ENCODE measurements at regions not wholly inside any gene's neighbourhood (a gene's known extent, or its start where the extent isn't known, plus 50 kb on each side); places are given as distances from the start of the nearest gene placed in this dataset.

DNA sequence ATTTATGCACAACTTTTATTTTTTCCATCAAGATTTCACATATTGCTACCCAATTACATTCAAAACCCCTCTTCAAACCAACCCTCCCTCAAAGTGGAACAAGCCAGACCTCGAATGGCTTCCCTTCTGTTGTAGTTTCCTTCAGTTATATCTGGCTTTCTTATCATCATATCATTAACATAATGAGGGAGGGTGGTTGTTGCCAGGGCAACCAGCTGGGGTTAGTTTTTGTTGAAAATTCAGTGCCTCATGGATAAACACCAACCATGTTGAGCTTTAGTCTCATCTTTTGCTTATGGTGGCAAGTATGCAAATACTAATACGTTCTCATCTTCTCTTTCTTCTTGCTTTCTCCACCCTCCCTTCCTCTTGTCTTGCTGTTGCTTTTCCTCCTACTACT lies 359.7 kb downstream of the CDH11 start:
- TF ChIP-seq, protein P1, sequence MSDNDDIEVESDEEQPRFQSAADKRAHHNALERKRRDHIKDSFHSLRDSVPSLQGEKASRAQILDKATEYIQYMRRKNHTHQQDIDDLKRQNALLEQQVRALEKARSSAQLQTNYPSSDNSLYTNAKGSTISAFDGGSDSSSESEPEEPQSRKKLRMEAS (IDR thresholded peaks at IDR 0.05), result no peak
- TF ChIP-seq CEBPB (IDR thresholded peaks at IDR 0.05) (no peak), CREB1 (IDR thresholded peaks at IDR 0.05; ENCODE audit: low read depth) (no peak), YY1 (IDR thresholded peaks at IDR 0.05; ENCODE audit: low read depth) (no peak), EGR1 (IDR thresholded peaks at IDR 0.05) (no peak), FOXM1 (IDR thresholded peaks at IDR 0.05; ENCODE audit: borderline replicate concordance, low read depth) (no peak), NFIC (IDR thresholded peaks at IDR 0.05) (no peak), EP300 (IDR thresholded peaks at IDR 0.05; ENCODE audit: borderline replicate concordance) (no peak), TEAD4 (IDR thresholded peaks at IDR 0.05) (no peak), TAF1 (IDR thresholded peaks at IDR 0.05; ENCODE audit: low read depth) (no peak), TCF12 (IDR thresholded peaks at IDR 0.05; ENCODE audit: low read depth) (no peak)
- TF ChIP-seq, protein P2, sequence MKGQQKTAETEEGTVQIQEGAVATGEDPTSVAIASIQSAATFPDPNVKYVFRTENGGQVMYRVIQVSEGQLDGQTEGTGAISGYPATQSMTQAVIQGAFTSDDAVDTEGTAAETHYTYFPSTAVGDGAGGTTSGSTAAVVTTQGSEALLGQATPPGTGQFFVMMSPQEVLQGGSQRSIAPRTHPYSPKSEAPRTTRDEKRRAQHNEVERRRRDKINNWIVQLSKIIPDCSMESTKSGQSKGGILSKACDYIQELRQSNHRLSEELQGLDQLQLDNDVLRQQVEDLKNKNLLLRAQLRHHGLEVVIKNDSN (IDR thresholded peaks at IDR 0.05), result no peak
- TF ChIP-seq, protein P3, sequence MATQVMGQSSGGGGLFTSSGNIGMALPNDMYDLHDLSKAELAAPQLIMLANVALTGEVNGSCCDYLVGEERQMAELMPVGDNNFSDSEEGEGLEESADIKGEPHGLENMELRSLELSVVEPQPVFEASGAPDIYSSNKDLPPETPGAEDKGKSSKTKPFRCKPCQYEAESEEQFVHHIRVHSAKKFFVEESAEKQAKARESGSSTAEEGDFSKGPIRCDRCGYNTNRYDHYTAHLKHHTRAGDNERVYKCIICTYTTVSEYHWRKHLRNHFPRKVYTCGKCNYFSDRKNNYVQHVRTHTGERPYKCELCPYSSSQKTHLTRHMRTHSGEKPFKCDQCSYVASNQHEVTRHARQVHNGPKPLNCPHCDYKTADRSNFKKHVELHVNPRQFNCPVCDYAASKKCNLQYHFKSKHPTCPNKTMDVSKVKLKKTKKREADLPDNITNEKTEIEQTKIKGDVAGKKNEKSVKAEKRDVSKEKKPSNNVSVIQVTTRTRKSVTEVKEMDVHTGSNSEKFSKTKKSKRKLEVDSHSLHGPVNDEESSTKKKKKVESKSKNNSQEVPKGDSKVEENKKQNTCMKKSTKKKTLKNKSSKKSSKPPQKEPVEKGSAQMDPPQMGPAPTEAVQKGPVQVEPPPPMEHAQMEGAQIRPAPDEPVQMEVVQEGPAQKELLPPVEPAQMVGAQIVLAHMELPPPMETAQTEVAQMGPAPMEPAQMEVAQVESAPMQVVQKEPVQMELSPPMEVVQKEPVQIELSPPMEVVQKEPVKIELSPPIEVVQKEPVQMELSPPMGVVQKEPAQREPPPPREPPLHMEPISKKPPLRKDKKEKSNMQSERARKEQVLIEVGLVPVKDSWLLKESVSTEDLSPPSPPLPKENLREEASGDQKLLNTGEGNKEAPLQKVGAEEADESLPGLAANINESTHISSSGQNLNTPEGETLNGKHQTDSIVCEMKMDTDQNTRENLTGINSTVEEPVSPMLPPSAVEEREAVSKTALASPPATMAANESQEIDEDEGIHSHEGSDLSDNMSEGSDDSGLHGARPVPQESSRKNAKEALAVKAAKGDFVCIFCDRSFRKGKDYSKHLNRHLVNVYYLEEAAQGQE (IDR thresholded peaks at IDR 0.05; ENCODE audit: low read depth), result no peak

DNA sequence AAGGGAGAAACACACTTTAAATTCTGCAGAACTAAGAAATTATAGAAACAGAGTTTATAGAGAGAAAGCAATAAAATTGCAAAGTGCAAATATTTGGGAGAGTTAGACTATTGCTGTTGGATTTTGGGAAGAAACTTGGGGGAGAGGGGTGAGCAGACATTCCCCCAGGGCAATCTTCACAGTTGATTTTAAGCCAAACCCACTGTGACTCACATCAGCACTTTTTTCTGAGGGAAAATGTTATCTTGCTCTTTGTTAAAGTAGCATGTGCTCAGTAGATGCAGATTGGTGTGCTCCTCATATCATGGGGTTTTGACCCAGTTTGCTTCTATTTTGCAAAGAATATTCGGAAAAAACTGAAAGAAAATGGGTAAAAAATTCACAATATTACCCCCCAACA lies 367.6 kb downstream of the CDH11 start:
- TF ChIP-seq, protein P1 (IDR thresholded peaks at IDR 0.05), result no peak
- TF ChIP-seq CEBPB (IDR thresholded peaks at IDR 0.05), result no peak
- no peak for TF ChIP-seq NFIC (IDR thresholded peaks at IDR 0.05)
- TF ChIP-seq, protein P2 (IDR thresholded peaks at IDR 0.05), result no peak
- no peak for TF ChIP-seq YY1 (IDR thresholded peaks at IDR 0.05; ENCODE audit: low read depth)
- no peak for TF ChIP-seq TCF12 (IDR thresholded peaks at IDR 0.05; ENCODE audit: low read depth)
- TF ChIP-seq FOXM1 (IDR thresholded peaks at IDR 0.05; ENCODE audit: borderline replicate concordance, low read depth), result no peak
- no peak for TF ChIP-seq EP300 (IDR thresholded peaks at IDR 0.05; ENCODE audit: borderline replicate concordance)
- TF ChIP-seq TEAD4 (IDR thresholded peaks at IDR 0.05), result no peak
- TF ChIP-seq RAD21 (IDR thresholded peaks at IDR 0.05; ENCODE audit: low read depth), result no peak
- TF ChIP-seq CREB1 (IDR thresholded peaks at IDR 0.05; ENCODE audit: low read depth), result no peak
- TF ChIP-seq EGR1 (IDR thresholded peaks at IDR 0.05), result no peak
- no peak for TF ChIP-seq TAF1 (IDR thresholded peaks at IDR 0.05; ENCODE audit: low read depth)
- no peak for TF ChIP-seq ZBTB7A (IDR thresholded peaks at IDR 0.05; ENCODE audit: low read depth)

DNA sequence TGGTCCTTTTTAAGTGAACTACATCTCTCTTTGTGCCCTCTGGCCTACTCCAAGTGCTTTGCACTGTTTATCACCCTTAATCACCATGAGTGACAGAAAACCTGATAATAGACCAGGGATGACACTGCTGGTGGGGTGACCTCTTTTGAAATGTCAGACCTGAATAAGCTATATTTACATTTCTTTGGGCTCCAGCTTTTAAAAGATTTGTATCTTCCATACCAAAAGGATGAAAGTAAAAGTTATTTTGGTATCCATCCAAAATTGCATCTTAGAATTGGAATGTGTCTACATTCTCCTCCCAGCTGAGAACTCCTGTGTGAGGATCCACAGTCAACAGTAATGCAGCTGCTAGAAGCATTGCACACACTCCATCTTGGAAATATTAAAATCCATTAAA lies 370.0 kb downstream of the CDH11 start:
- TF ChIP-seq ZBTB7A (IDR thresholded peaks at IDR 0.05; ENCODE audit: low read depth) (no peak), FOXM1 (IDR thresholded peaks at IDR 0.05; ENCODE audit: borderline replicate concordance, low read depth) (no peak), TEAD4 (IDR thresholded peaks at IDR 0.05) (no peak)

DNA sequence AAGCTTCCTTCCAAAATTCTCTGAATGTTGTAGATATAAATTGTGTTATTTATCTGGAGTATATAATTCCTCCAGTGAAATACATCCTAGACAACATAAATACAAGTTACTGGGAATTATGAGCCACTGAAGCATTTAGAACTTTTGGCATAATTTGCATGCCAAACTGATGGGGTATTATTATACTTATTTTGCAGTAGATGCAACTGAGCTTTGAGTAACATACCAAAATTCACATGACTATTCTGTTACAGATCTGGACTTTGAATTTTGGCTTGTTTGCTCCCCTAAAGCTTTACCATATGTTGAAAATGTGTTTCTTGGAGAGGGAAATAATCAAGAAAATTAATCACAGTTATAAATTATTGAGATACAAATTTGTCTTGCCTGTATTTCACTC lies 372.5 kb downstream of the CDH11 start:
- no peak for TF ChIP-seq CEBPB (IDR thresholded peaks at IDR 0.05)
- TF ChIP-seq, protein P1 (IDR thresholded peaks at IDR 0.05), result no peak
- TF ChIP-seq ZBTB7A (IDR thresholded peaks at IDR 0.05; ENCODE audit: low read depth), result no peak
- TF ChIP-seq EGR1 (IDR thresholded peaks at IDR 0.05), result no peak
- no peak for TF ChIP-seq RAD21 (IDR thresholded peaks at IDR 0.05; ENCODE audit: low read depth)
- TF ChIP-seq EP300 (IDR thresholded peaks at IDR 0.05; ENCODE audit: borderline replicate concordance), result no peak
- TF ChIP-seq, protein P2 (IDR thresholded peaks at IDR 0.05), result no peak

DNA sequence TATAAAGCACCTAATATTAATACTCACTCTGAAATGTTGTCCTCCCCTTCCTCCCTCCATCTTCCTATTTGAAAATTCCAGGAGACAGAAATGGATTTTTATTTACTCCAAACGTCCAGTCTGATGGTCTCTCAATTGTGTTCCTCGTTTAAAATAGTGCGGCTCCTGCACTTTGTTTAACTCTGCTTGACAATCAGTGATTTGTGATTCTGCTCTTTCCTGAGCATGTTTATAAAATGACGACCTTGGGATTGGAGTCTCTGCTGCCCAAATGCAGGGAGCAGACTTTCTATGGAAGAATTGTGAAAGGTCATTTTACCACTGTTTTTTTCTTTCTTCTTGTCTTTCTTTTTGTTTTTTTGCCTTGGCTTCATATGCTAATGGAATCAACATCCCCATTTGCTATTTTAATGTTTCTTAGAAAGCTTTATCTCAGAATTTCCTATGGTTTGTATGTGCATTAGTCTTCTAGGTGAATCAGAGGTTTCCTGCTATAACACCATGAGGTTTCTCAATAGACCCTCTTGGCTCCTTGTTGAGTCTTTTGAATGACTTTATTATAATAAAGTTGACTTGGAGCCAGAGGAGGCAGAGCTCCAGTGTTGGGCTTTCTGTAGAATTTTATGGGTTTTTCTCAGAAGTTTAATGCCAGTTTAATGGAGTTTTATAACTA lies 376.5 kb downstream of the CDH11 start:
- TF ChIP-seq FOXM1 (IDR thresholded peaks at IDR 0.05; ENCODE audit: borderline replicate concordance, low read depth) (no peak), EP300 (IDR thresholded peaks at IDR 0.05; ENCODE audit: borderline replicate concordance) (no peak), CEBPB (IDR thresholded peaks at IDR 0.05) (no peak), NFIC (IDR thresholded peaks at IDR 0.05) (no peak), EGR1 (IDR thresholded peaks at IDR 0.05) (no peak), TEAD4 (IDR thresholded peaks at IDR 0.05) (no peak), RAD21 (IDR thresholded peaks at IDR 0.05; ENCODE audit: low read depth) (no peak), TCF12 (IDR thresholded peaks at IDR 0.05; ENCODE audit: low read depth) (no peak), ZBTB7A (IDR thresholded peaks at IDR 0.05; ENCODE audit: low read depth) (no peak), CREB1 (IDR thresholded peaks at IDR 0.05; ENCODE audit: low read depth) (no peak), TAF1 (IDR thresholded peaks at IDR 0.05; ENCODE audit: low read depth) (no peak)
- TF ChIP-seq, protein P1 (IDR thresholded peaks at IDR 0.05), result no peak
- TF ChIP-seq, protein P3 (IDR thresholded peaks at IDR 0.05; ENCODE audit: low read depth), result no peak
- TF ChIP-seq, protein P2 (IDR thresholded peaks at IDR 0.05), result no peak
